ENCODE measurements at regions not wholly inside any gene's neighbourhood (a gene's known extent, or its start where the extent isn't known, plus 50 kb on each side); places are given as distances from the start of the nearest gene placed in this dataset.

GRCh38 chr4:38315286-38315685 lies 348.7 kb upstream of the KLF3 start:
- H3K4me3 Mint-ChIP-seq: no peak overlapping the region
- no peaks in the 10 kb centered on the region for H3K36me3 Mint-ChIP-seq
- H3K27me3 Mint-ChIP-seq: no peaks in the 10 kb centered on the region
- H3K27ac Mint-ChIP-seq: peak overlapping the region; percentile 40
- peaks cover 24% of the 10 kb centered on the region for H3K4me1 Mint-ChIP-seq (ENCODE audit: unreplicated experiment)
- DNase-seq (ENCODE audit: extremely low spot score, unreplicated experiment): no peak
- TF ChIP-seq CTCF (conservative IDR thresholded peaks at IDR 0.05): no peak
- H3K9me3 Mint-ChIP-seq: peaks cover 5% of the 10 kb centered on the region

DNA sequence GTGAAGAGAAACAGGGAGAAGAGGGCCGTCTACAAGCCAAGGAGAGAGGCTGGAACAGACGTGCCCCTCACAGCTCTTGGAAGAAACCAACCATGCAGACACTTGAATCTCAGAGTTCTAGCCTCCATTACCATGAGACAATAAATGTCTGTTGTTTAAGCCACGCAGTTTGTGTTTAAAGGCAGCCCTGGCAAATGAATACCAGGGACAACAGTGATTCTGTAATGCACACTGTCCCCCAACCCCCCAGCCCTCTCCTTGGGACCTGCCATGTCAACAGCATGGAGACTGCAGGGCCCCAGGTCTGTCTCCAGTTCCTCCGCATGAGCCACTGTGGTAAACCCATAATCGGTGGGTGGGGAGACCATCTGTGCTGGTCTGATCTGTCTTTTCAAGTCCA lies 348.0 kb upstream of the KLF3 start:
- DNase-seq (ENCODE audit: extremely low spot score, unreplicated experiment): no peak
- Mint-ChIP-seq H3K9me3 (peaks cover under 1% of the 10 kb centered on the region), H3K27me3 (no peaks in the 10 kb centered on the region), H3K4me3 (no peak overlapping the region), H3K27ac (no peak overlapping the region), H3K36me3 (no peaks in the 10 kb centered on the region), H3K4me1 (ENCODE audit: unreplicated experiment) (peaks cover 28% of the 10 kb centered on the region)
- TF ChIP-seq CTCF (conservative IDR thresholded peaks at IDR 0.05): no peak

DNA sequence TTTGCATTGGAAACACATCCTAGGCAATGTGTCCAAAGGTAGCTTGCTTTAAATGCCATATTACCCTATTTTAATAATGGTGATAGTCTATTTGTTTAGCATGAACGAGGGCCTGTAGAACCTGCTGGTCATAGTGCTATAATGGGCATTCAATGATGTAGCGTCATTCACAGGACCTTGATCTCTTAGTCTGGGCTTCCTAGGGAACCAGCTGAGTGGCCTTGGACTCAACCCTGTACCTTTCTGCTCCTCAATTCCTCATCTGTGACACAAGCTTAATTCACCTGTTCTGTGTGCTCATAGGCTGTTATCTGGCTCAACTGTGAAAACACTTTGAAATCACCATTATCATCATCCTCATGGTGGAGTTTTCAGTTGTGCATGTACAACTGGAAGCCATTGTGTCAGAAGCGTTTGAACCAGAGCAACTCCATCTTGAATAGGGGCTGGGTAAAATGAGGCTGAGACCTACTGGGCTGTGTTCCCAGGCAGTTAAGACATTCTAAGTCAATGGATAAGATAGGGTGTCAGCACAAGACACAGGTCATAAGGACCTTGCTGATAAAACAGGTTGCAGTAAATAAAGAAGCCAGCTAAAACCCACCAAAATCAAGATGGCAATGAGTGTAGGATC lies 346.8 kb upstream of the KLF3 start:
- H3K36me3 Mint-ChIP-seq: peaks cover 3% of the 10 kb centered on the region
- no peak overlapping the region for H3K4me3 Mint-ChIP-seq
- no peaks in the 10 kb centered on the region for H3K9me3 Mint-ChIP-seq
- peaks cover 29% of the 10 kb centered on the region for H3K4me1 Mint-ChIP-seq (ENCODE audit: unreplicated experiment)
- peak overlapping the region; percentile 14 for H3K27ac Mint-ChIP-seq
- TF ChIP-seq CTCF (conservative IDR thresholded peaks at IDR 0.05): no peak
- DNase-seq (ENCODE audit: extremely low spot score, unreplicated experiment): no peak
- no peaks in the 10 kb centered on the region for H3K27me3 Mint-ChIP-seq

DNA sequence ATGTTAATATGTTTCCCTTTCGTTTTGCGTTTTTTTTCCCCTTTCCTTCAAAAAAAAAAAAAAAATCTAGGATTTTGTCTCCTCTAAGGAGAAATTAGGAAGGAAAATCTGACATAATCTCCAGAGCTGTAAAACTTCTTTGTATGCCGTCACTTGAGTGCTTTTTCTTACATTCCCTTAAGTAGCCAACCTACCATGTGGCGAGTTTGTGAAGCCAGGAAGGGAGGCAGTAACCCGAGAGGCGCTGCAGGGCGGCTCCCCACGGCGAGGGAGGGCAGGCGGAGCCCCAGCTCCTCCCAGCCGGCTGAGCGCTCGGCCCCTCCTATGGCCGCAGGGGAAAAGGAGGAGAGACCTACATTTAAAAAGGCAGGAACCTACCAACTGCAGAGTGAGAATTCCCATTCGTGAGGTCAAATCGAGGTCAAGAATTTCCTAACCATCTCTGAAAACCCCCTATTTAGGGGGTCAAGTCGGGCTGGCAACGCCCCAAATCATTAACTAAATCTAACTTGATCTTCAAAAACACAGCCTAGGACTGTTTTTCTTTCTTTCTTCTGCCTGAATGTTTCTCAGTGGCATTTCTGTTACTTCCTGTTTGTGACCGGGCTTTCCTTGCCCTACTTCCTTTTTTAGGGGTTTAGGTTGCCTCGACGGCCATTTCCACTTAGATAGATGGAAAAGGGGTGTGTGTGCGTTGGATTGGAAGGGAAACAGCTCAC lies 345.1 kb upstream of the KLF3 start:
- Mint-ChIP-seq H3K9me3 (no peaks in the 10 kb centered on the region), H3K4me3 (peak overlapping the region; percentile 77), H3K27ac (peak overlapping the region; percentile 92), H3K36me3 (peaks cover 4% of the 10 kb centered on the region), H3K27me3 (no peaks in the 10 kb centered on the region), H3K4me1 (ENCODE audit: unreplicated experiment) (peaks cover 29% of the 10 kb centered on the region)
- peak; percentile 93 for DNase-seq (ENCODE audit: extremely low spot score, unreplicated experiment)
- peak; percentile 34 for TF ChIP-seq CTCF (conservative IDR thresholded peaks at IDR 0.05)

DNA sequence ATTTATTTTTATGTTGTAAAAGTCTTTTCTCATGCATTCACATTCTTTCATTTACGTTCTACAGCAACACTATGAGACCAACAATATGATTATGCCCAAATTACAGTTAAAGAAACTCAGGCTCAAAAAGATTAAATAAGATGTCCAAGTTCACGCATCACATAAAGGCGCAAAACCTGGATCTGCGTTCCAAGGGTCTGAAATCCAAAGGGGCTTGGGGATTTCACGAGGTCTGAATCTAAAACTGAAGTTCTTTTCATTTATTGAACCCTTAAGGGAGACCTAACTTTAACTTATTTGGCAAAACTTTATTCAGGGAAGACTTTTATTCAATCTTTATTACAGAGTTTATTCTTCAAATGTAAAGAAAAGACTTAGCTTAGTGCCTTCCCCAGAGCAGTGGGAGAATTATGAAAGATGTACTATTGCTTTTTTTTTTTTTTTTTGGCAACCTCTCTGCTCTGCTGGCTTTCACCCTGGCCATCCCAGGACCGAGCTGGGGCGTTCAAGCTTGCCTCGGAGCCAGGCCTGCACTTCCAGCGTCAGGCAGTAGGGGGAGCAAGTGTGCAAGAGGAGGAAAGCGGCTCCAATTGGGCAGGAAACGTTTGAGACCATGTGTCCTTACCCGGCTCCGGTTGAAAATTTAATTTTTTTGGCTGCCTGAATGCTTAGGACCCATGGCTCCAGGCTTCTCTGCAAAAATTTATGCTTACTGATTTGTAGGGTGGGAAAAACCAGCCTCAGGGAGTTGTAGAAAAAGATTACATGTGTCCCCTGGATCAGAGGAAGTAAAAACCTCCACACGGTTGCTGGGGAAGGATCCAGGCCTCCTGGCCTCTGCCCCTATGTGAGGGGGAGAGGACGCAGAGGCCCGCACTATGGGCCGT lies 344.3 kb upstream of the KLF3 start:
- peaks cover 25% of the 10 kb centered on the region for H3K4me1 Mint-ChIP-seq (ENCODE audit: unreplicated experiment)
- H3K27me3 Mint-ChIP-seq: no peaks in the 10 kb centered on the region
- peak; percentile 96 for DNase-seq (ENCODE audit: extremely low spot score, unreplicated experiment)
- H3K4me3 Mint-ChIP-seq: peak overlapping the region; percentile 77
- peak overlapping the region; percentile 92 for H3K27ac Mint-ChIP-seq
- peaks cover 5% of the 10 kb centered on the region for H3K9me3 Mint-ChIP-seq
- peaks cover 4% of the 10 kb centered on the region for H3K36me3 Mint-ChIP-seq
- peak; percentile 97 for TF ChIP-seq CTCF (conservative IDR thresholded peaks at IDR 0.05)

All from type B pancreatic cell (in vitro differentiated cells).